Suprapubic skin (tissue), 4 donors: ENCODE measurements at regions not wholly inside any gene's neighbourhood (a gene's known extent, or its start where the extent isn't known, plus 50 kb on each side); places are given as distances from the start of the nearest gene placed in this dataset.

ENCODE experiments used
- POLR2A ChIP-seq, 2 donors: fragments of 450-650 bp; IDR thresholded peaks; one replicate each; pipeline ENCODE4 v1.6.1; 2017; ENCODE audit warnings: antibody characterized with exemption in 2 of 2, mild to moderate bottlenecking in 2 of 2, moderate library complexity in 2 of 2
- POLR2AphosphoS5 ChIP-seq, 3 donors: sonication (generic); formaldehyde crosslinking; IDR thresholded peaks; one replicate each; pipeline ENCODE4 v1.6.1; 2017; ENCODE audit warnings: antibody characterized with exemption in 3 of 3

GRCh38 chr3:127360647-127361046 lies 72.8 kb upstream of the PRR20G start:
- no peak for TF ChIP-seq POLR2A (IDR thresholded peaks at IDR 0.05)
- no peak for TF ChIP-seq POLR2AphosphoS5 (IDR thresholded peaks at IDR 0.05)
